ENCODE measurements at regions not wholly inside any gene's neighbourhood (a gene's known extent, or its start where the extent isn't known, plus 50 kb on each side); places are given as distances from the start of the nearest gene placed in this dataset.

- Histone ChIP-seq H3K9me3 (ENCODE audit: control insufficient read depth, insufficient read depth, low read depth, low read length) (no peaks in the 10 kb centered on the region), H3K27ac (ENCODE audit: insufficient read depth, low read length) (no peak overlapping the region), H3K27me3 (ENCODE audit: control insufficient read depth, insufficient read depth, low read length) (peaks cover 2% of the 10 kb centered on the region), H4K20me1 (ENCODE audit: control insufficient read depth, extremely low read depth, insufficient read depth, low read length) (no peaks in the 10 kb centered on the region), H2AFZ (ENCODE audit: low read length) (no peak overlapping the region), H3K4me2 (ENCODE audit: extremely low read depth, insufficient read depth, low read length) (no peak overlapping the region), H3K9ac (ENCODE audit: insufficient read depth, low read length) (no peak overlapping the region), H3K36me3 (ENCODE audit: control insufficient read depth, insufficient read depth, low read length) (no peaks in the 10 kb centered on the region), H3K79me2 (ENCODE audit: control insufficient read depth, insufficient read depth, low read length) (no peaks in the 10 kb centered on the region), H3K4me1 (ENCODE audit: control insufficient read depth, extremely low read depth, insufficient read depth, low read length) (no peaks in the 10 kb centered on the region), H3K4me3 (replicated peaks in 1 of 4; ENCODE audit: control extremely low read depth in 1 of 4, insufficient read depth in 1 of 4, low read depth in 3 of 4, low read length in 4 of 4) (no peak overlapping the region)
- TF ChIP-seq EZH2 (IDR thresholded peaks at IDR 0.05; ENCODE audit: low read length, missing control alignments) (no peak), CTCF (conservative IDR thresholded peaks at IDR 0.05 in 1 of 2, IDR thresholded peaks at IDR 0.05 in 1 of 2; ENCODE audit: low read depth in 1 of 2, low read length in 2 of 2) (no peak)
- DNase-seq (ENCODE audit: low read depth in 2 of 2): no peak
Measured at GRCh38 chr9:126160067-126160853, 166.4 kb upstream of the MVB12B start.

DNA sequence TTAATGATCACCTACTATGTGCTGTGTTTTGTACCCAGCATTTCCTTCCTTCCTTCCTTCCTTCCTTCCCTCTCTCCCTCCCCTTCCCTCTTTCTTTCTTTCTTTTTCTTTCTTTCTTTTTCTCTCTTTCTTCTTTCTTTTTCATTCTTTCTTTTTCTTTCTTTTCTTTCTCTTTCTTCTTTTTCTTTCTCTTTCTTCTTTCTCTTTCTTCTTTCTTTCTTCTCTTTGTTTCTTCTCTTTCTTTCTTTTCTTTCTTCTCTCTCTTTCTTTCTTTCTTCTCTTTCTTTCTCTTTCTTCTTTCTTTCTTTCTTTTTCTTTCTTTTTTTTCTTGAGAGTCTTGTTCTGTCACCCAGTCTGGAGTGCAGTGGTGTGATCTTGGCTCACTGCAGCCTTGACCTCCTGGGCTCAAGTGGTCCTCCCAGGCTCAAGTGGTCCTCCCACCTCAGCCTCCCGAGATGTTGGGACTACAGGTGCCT is 165.7 kb upstream of the MVB12B start:
- no peak overlapping the region for H2AFZ ChIP-seq (ENCODE audit: low read length)
- no peak overlapping the region for H3K4me3 ChIP-seq (replicated peaks in 1 of 4; ENCODE audit: control extremely low read depth in 1 of 4, insufficient read depth in 1 of 4, low read depth in 3 of 4, low read length in 4 of 4)
- H3K27ac ChIP-seq (ENCODE audit: insufficient read depth, low read length): no peak overlapping the region
- H3K27me3 ChIP-seq (ENCODE audit: control insufficient read depth, insufficient read depth, low read length): peaks cover 2% of the 10 kb centered on the region
- no peaks in the 10 kb centered on the region for H3K36me3 ChIP-seq (ENCODE audit: control insufficient read depth, insufficient read depth, low read length)
- H3K4me2 ChIP-seq (ENCODE audit: extremely low read depth, insufficient read depth, low read length): no peak overlapping the region
- TF ChIP-seq EZH2 (IDR thresholded peaks at IDR 0.05; ENCODE audit: low read length, missing control alignments): no peak
- TF ChIP-seq CTCF (conservative IDR thresholded peaks at IDR 0.05 in 1 of 2, IDR thresholded peaks at IDR 0.05 in 1 of 2; ENCODE audit: low read depth in 1 of 2, low read length in 2 of 2): no peak
- no peaks in the 10 kb centered on the region for H3K79me2 ChIP-seq (ENCODE audit: control insufficient read depth, insufficient read depth, low read length)
- H3K4me1 ChIP-seq (ENCODE audit: control insufficient read depth, extremely low read depth, insufficient read depth, low read length): no peaks in the 10 kb centered on the region
- no peaks in the 10 kb centered on the region for H3K9me3 ChIP-seq (ENCODE audit: control insufficient read depth, insufficient read depth, low read depth, low read length)
- no peaks in the 10 kb centered on the region for H4K20me1 ChIP-seq (ENCODE audit: control insufficient read depth, extremely low read depth, insufficient read depth, low read length)
- H3K9ac ChIP-seq (ENCODE audit: insufficient read depth, low read length): no peak overlapping the region
- DNase-seq (ENCODE audit: low read depth in 2 of 2): no peak

GRCh38 chr9:126162611-126163381 is 163.8 kb upstream of the MVB12B start:
- no peak overlapping the region for H3K4me3 ChIP-seq (replicated peaks in 1 of 4; ENCODE audit: control extremely low read depth in 1 of 4, insufficient read depth in 1 of 4, low read depth in 3 of 4, low read length in 4 of 4)
- H3K27me3 ChIP-seq (ENCODE audit: control insufficient read depth, insufficient read depth, low read length): peaks cover 2% of the 10 kb centered on the region
- H3K9me3 ChIP-seq (ENCODE audit: control insufficient read depth, insufficient read depth, low read depth, low read length): no peaks in the 10 kb centered on the region
- H2AFZ ChIP-seq (ENCODE audit: low read length): no peak overlapping the region
- H4K20me1 ChIP-seq (ENCODE audit: control insufficient read depth, extremely low read depth, insufficient read depth, low read length): no peaks in the 10 kb centered on the region
- no peak for DNase-seq (ENCODE audit: low read depth in 2 of 2)
- H3K9ac ChIP-seq (ENCODE audit: insufficient read depth, low read length): no peak overlapping the region
- H3K79me2 ChIP-seq (ENCODE audit: control insufficient read depth, insufficient read depth, low read length): no peaks in the 10 kb centered on the region
- TF ChIP-seq CTCF (conservative IDR thresholded peaks at IDR 0.05 in 1 of 2, IDR thresholded peaks at IDR 0.05 in 1 of 2; ENCODE audit: low read depth in 1 of 2, low read length in 2 of 2): no peak
- TF ChIP-seq EZH2 (IDR thresholded peaks at IDR 0.05; ENCODE audit: low read length, missing control alignments): no peak
- no peaks in the 10 kb centered on the region for H3K4me1 ChIP-seq (ENCODE audit: control insufficient read depth, extremely low read depth, insufficient read depth, low read length)
- no peak overlapping the region for H3K27ac ChIP-seq (ENCODE audit: insufficient read depth, low read length)
- no peak overlapping the region for H3K4me2 ChIP-seq (ENCODE audit: extremely low read depth, insufficient read depth, low read length)
- no peaks in the 10 kb centered on the region for H3K36me3 ChIP-seq (ENCODE audit: control insufficient read depth, insufficient read depth, low read length)

Data from fibroblast of lung (primary cell).